NOMO-1 (cell line): ENCODE measurements at regions not wholly inside any gene's neighbourhood (a gene's known extent, or its start where the extent isn't known, plus 50 kb on each side); places are given as distances from the start of the nearest gene placed in this dataset.
"Not testable (repeated sequence)": the region's sequence is repeated elsewhere in the genome, so short reads cannot be mapped to it uniquely, and the experiment has no call there.

Experiments
- DNase-seq, 2 experiments: peaks; one replicate each; lab custom pipeline; 2025; ENCODE audit not compliant: unreplicated experiment in 2 of 2; lab: John Stamatoyannopoulos, UW

- DNase-seq, result no peak
These were observed 110.9 kb upstream of the ENPEP start for GRCh38 chr4:110364911-110365520.

- DNase-seq, result peak in 1 of 2 experiments; percentile 3
These were observed 114.0 kb upstream of the ENPEP start for GRCh38 chr4:110361921-110362320.

- no peak for DNase-seq
These were observed 116.9 kb upstream of the ENPEP start for GRCh38 chr4:110359076-110359475.

GRCh38 chr4:110357521-110357920 lies 118.4 kb upstream of the ENPEP start:
- DNase-seq, result no peak

DNA sequence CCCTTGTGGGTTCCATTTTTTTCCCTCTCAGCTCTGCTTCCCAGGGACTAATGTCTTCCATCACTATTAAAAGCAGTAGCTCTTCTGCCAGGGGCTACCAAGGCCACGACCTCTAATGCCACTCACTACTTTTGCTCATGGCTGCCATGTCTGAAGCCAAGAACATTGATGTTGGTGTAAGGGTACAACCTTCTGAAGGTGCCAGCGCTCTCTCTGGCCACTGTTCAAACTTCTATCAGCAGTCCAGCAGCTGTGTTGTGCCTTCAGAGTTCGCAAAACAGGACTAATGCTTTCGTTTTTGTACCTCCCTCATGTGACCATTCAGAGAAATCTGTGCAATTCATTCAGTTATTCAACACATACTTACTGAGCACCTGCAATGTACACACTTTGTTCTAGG lies 121.5 kb upstream of the ENPEP start:
- DNase-seq, result no peak

DNA sequence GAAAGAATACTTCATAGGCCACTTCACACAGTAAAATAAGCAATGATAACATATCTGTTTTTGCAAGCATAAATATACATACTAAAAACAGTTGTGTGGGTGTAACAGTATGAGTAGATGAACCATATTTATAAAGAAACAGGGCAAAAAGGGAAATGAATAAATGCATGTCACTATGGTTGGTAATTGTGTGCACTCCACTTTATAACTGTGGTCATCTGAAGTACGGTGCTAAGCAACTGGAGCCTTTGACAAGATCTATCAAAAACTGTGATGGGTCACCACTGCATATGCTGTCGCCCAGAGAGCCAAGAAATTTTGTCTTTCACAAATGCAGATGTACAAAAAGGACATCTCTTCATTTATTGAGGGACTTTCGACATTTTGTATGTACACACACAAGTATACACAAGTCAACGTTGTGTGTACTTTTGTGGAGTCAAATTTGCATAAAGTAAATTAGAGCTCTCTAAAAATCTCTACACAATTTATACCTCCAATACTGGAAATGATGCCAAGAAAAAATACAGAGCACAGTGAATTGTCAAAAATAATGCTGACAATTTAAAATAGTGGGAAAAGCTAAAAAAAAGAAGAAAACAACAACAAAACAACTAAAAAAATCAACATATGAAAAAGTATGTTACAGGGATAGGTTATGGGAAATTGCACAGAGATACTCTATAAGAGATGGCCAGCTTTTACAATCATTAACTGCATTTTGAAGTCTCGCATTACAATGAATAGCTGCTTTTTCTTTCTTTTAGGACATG lies 123.1 kb upstream of the ENPEP start:
- no peak for DNase-seq

GRCh38 chr4:110348711-110349383 lies 127.1 kb upstream of the ENPEP start:
- no peak for DNase-seq

GRCh38 chr4:110347805-110348204 lies 128.2 kb upstream of the ENPEP start:
- no peak for DNase-seq

DNA sequence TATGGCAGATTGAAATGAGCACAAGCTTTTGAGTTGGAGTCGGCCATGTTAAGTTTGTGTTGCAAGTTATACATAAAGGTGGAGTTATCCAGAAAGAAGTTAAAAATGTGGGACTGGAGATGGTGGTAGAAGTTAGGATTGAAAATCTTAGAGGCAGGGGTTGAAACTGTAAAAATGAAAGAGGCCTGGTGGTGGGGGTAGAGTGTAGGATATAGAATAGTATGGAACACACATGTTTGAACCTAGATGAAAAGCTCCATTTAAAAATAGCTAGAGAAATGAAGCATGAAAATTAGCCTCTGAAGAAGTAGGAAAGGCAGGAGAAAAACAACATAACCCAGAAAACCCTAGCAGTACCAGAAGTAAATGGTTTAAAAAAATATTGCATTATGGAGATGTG lies 131.8 kb upstream of the ENPEP start:
- no peak for DNase-seq

DNA sequence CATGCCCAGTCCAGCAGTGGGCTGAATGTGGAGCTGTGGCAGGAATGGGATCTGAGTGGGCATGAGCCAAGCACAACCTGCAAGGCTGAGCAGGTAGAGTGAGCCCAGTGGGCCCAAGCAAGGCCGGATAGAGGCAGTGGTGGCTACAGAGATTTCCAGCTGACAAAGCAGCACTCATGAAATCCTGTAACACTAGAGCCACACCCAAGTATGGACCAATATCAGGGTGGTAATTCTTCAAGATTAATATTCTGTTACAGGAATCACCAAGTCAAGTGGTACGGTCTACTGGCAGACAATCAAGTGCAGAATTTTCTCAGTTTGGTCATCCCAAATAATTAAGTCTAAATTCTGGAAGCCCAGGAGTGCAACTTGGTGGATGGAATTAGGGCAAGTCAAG lies 132.4 kb upstream of the ENPEP start:
- no peak for DNase-seq

DNA sequence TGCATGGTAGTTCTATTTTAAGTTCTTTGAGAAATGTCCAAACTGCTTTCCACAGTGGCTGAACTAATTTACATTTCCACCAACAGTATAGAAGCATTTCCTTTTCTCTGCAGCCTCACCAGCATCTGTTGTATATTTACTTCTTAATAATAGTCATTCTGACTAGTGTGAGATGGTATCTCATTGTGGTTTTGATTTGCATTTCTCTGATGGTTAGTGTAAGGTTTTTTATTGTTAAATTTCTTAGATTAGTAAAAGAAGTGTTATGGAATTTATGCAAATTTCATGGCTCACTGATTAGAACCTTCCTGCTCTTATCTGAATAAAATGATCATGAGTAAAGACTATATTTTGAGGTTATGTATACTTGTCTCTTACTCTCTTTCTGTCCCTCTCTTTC lies 134.8 kb upstream of the ENPEP start:
- DNase-seq, result not testable (repeated sequence)

DNA sequence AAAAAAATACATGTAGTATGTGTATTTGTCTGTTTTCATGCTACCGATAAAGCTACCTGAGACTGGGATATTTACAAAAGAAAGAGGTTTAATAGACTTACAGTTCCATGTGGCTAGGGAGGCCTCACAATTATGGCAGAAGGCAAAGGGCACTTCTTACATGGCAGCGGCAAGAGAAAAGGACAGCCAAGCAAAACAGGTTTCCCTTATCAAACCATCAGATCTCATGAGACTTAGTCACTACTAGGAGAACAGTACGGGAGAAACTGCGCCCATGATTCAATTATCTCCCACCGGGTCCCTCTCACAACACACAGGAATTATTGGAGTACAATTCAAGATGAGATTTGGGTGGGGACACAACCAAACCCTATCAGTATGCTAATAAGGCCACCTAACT lies 137.0 kb upstream of the ELOVL6 start:
- no peak for DNase-seq

DNA sequence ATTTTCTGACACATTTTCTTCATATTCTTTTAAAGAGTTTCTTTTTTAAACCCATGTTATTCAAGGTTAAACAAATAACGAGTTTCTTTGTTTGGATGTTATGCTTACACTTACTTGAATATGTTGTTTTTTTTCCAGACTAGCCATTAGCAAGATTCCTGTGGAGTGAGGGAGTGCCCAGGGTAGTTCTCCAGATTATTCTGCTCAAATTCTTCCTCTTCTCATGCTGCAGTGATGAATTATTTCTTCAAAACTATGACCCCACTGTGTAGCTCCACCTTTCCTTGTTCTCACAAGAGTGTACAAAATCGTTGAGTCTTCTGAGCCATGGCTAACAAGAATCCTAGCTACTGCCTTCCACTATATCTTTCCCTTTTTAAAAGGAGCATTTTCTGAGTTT lies 134.1 kb upstream of the ELOVL6 start:
- DNase-seq, result no peak

GRCh38 chr4:110326426-110326825 lies 128.0 kb upstream of the ELOVL6 start:
- DNase-seq, result not testable (repeated sequence)

DNA sequence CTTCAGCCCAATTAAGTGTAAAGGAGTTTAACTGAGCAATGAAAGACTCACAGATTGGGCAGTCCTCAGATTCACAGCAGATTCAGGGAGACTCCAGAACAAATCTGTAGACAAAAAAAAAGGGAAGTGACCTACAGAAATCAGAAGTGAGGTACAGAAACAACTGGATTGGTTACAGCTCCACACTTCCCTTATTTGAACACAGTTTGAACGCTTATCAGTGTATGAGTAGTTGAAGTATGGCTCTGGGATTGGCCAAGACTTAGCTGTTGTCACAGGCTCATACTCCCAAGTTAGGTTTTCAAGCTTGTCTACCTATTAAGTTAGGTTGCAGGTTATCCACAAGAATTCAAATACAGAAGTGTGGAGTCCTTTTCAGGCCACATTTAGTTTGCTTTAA lies 112.4 kb upstream of the ELOVL6 start:
- peak; percentile 51 to 75 for DNase-seq

DNA sequence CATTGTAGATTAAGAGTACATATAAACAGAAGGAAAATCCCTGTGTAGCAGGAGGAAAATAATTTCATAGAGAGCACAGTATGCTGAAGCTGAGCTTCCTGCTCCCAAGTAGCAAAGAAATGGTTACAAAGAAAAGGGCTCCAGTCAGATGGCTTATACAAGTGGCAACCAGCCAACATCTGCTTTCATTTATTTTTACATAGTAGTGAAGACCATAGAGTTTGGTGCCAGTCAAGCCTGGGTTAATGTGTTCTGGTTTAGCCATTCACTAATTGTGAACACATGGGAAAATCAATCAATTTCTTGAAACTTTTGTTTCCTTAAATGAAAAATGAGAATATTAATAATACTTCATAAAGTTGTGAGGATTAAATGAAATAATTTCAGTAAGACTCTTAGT lies 111.3 kb upstream of the ELOVL6 start:
- DNase-seq, result no peak

DNA sequence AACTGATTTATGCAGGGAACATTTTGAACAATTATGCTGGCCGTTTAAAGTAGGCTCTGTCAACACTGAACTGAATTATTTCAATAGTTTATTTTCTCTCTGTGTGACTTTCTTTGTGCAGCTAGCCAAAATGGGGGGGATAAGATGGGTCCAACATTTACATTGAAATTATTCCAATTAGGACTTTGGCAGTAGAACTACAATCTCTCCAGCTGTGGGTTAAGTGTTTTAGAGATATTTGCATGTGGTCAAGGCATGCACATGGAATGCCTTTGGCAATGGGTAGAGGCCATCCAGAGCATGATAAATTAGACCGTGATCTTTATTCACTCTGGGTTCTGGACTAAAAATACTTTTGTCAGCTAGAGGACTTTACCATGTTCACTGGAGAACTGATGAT lies 107.9 kb upstream of the ELOVL6 start:
- no peak for DNase-seq

DNA sequence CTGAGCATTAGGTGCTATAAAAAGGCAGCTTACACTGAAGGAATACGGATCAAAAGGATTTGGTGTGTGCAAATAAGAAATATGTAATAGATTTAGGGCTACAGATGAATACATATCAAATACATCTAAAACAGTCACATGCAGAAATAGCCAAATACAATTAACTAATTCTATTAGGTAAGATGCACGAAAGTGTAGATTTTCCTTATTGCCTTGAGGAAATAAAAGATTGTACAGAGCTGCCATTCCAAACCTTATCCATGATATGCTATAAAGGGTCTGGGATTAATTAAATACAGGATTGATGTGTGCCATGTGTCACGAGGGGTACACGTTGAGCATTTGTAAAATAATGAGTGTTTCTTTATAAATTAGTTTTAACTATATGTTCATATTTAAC lies 107.0 kb upstream of the ELOVL6 start:
- no peak for DNase-seq

- no peak for DNase-seq
These were observed 98.5 kb upstream of the ELOVL6 start for GRCh38 chr4:110296892-110297291.

GRCh38 chr4:110294165-110294564 lies 95.8 kb upstream of the ELOVL6 start:
- DNase-seq, result no peak

- no peak for DNase-seq
These were observed 94.8 kb upstream of the ELOVL6 start for GRCh38 chr4:110292994-110293744.
